ENCODE measurements at regions not wholly inside any gene's neighbourhood (a gene's known extent, or its start where the extent isn't known, plus 50 kb on each side); places are given as distances from the start of the nearest gene placed in this dataset.

GRCh38 chrX:20711366-20711765, 444.7 kb upstream of the RPS6KA3 start:
- POLR2A ChIA-PET: no interaction called here
- Histone ChIP-seq H3K27ac (ENCODE audit: low read depth in 2 of 2, low read length in 1 of 2) (no peak overlapping the region), H3K4me2 (no peak overlapping the region), H3K9me2 (no peaks in the 10 kb centered on the region), H3K4me3 (ENCODE audit: low read depth in 2 of 2, low read length in 1 of 2) (no peak overlapping the region), H3K36me3 (replicated peaks in 1 of 2; ENCODE audit: control insufficient read depth in 1 of 2, insufficient read depth in 2 of 2, low read length in 1 of 2) (no peaks in the 10 kb centered on the region), H3K4me1 (ENCODE audit: control insufficient read depth in 1 of 2, insufficient read depth in 2 of 2, low read depth in 1 of 2, low read length in 1 of 2) (no peaks in the 10 kb centered on the region), H3F3A (replicated peaks; ENCODE audit: insufficient read depth) (no peaks in the 10 kb centered on the region), H3K9ac (no peak overlapping the region), H2AFZ (ENCODE audit: low read depth) (no peak overlapping the region), H3K9me3 (no peaks in the 10 kb centered on the region), H3K79me2 (ENCODE audit: insufficient read depth) (no peaks in the 10 kb centered on the region), H4K20me1 (ENCODE audit: insufficient read depth) (no peaks in the 10 kb centered on the region), H3K27me3 (ENCODE audit: insufficient read depth) (no peaks in the 10 kb centered on the region)
- DNase-seq: no peak
- WGBS (ENCODE audit: low lambda C conversion rate): 24% methylated on average over 3 of the region's 3 CpGs
- no peak for TF ChIP-seq USF2 (IDR thresholded peaks at IDR 0.05; ENCODE audit: borderline replicate concordance, low read depth, low read length)
- TF ChIP-seq TAF1 (IDR thresholded peaks at IDR 0.05; ENCODE audit: borderline replicate concordance, low read depth, low read length): no peak
- no peak for TF ChIP-seq SIN3A (IDR thresholded peaks at IDR 0.05; ENCODE audit: borderline replicate concordance, low read depth, low read length)
- no peak for TF ChIP-seq POLR2AphosphoS5 (IDR thresholded peaks at IDR 0.05; ENCODE audit: low read depth, low read length)
- TF ChIP-seq SMC3 (IDR thresholded peaks at IDR 0.05; ENCODE audit: low read depth, low read length): no peak
- TF ChIP-seq MXI1 (IDR thresholded peaks at IDR 0.05; ENCODE audit: low read depth, low read length): no peak
- no peak for TF ChIP-seq NRF1 (IDR thresholded peaks at IDR 0.05; ENCODE audit: low read depth, low read length)
- no peak for TF ChIP-seq RCOR1 (IDR thresholded peaks at IDR 0.05; ENCODE audit: low read length)
- no peak for TF ChIP-seq TEAD4 (IDR thresholded peaks at IDR 0.05; ENCODE audit: borderline replicate concordance, insufficient read depth)
- no peak for TF ChIP-seq EP300 (IDR thresholded peaks at IDR 0.05; ENCODE audit: borderline replicate concordance in 1 of 2, low read depth in 1 of 2, low read length in 1 of 2)
- TF ChIP-seq YY1 (IDR thresholded peaks at IDR 0.05; ENCODE audit: low read depth): no peak
- no peak for TF ChIP-seq ELF1 (IDR thresholded peaks at IDR 0.05)
- no peak for TF ChIP-seq FOXJ3 (CRISPR knock-in tag; IDR thresholded peaks at IDR 0.05)
- TF ChIP-seq FOXM1 (IDR thresholded peaks at IDR 0.05; ENCODE audit: low read depth): no peak
- TF ChIP-seq ZBTB33 (IDR thresholded peaks at IDR 0.05; ENCODE audit: borderline replicate concordance, low read depth): no peak
- CTCF ChIA-PET: no interaction called here

- no peak overlapping the region for H3K27ac ChIP-seq (ENCODE audit: low read depth in 2 of 2, low read length in 1 of 2)
- no peaks in the 10 kb centered on the region for H3F3A ChIP-seq (replicated peaks; ENCODE audit: insufficient read depth)
- no peak overlapping the region for H3K4me2 ChIP-seq
- H3K27me3 ChIP-seq (ENCODE audit: insufficient read depth): no peaks in the 10 kb centered on the region
- no peaks in the 10 kb centered on the region for H3K9me3 ChIP-seq
- H3K9me2 ChIP-seq: no peaks in the 10 kb centered on the region
- no peak overlapping the region for H2AFZ ChIP-seq (ENCODE audit: low read depth)
- POLR2A ChIA-PET: no interaction called here
- WGBS (ENCODE audit: low lambda C conversion rate): 11% methylated on average over 2 of the region's 2 CpGs
- H3K4me3 ChIP-seq (ENCODE audit: low read depth in 2 of 2, low read length in 1 of 2): no peak overlapping the region
- H3K36me3 ChIP-seq (replicated peaks in 1 of 2; ENCODE audit: control insufficient read depth in 1 of 2, insufficient read depth in 2 of 2, low read length in 1 of 2): no peaks in the 10 kb centered on the region
- H3K4me1 ChIP-seq (ENCODE audit: control insufficient read depth in 1 of 2, insufficient read depth in 2 of 2, low read depth in 1 of 2, low read length in 1 of 2): no peaks in the 10 kb centered on the region
- CTCF ChIA-PET: no interaction called here
- H3K9ac ChIP-seq: no peak overlapping the region
- no peaks in the 10 kb centered on the region for H3K79me2 ChIP-seq (ENCODE audit: insufficient read depth)
- no peak for DNase-seq
- H4K20me1 ChIP-seq (ENCODE audit: insufficient read depth): no peaks in the 10 kb centered on the region
- no peak for TF ChIP-seq GATA2 (CRISPR knock-in tag; IDR thresholded peaks at IDR 0.05)
- TF ChIP-seq CTCF (IDR thresholded peaks at IDR 0.05): no peak
- no peak for TF ChIP-seq TCF12 (IDR thresholded peaks at IDR 0.05)
- no peak for TF ChIP-seq ELF1 (IDR thresholded peaks at IDR 0.05)
- TF ChIP-seq NFIC (IDR thresholded peaks at IDR 0.05; ENCODE audit: borderline replicate concordance): no peak
- no peak for TF ChIP-seq USF2 (IDR thresholded peaks at IDR 0.05; ENCODE audit: borderline replicate concordance, low read depth, low read length)
- TF ChIP-seq RFX5 (IDR thresholded peaks at IDR 0.05; ENCODE audit: low read length): no peak
- no peak for TF ChIP-seq CHD2 (IDR thresholded peaks at IDR 0.05; ENCODE audit: low read length, partially characterized antibody)
- no peak for TF ChIP-seq IRF3 (IDR thresholded peaks at IDR 0.05; ENCODE audit: low read depth, low read length)
- TF ChIP-seq POLR2AphosphoS5 (IDR thresholded peaks at IDR 0.05; ENCODE audit: low read depth, low read length): no peak
- no peak for TF ChIP-seq TEAD4 (IDR thresholded peaks at IDR 0.05; ENCODE audit: borderline replicate concordance, insufficient read depth)
- no peak for TF ChIP-seq NRF1 (IDR thresholded peaks at IDR 0.05; ENCODE audit: low read depth, low read length)
- TF ChIP-seq RAD21 (IDR thresholded peaks at IDR 0.05; ENCODE audit: low read length): no peak
Observed at GRCh38 chrX:20693078-20693477, 426.4 kb upstream of the RPS6KA3 start.
